ENCODE measurements at regions not wholly inside any gene's neighbourhood (a gene's known extent, or its start where the extent isn't known, plus 50 kb on each side); places are given as distances from the start of the nearest gene placed in this dataset.

- Mint-ChIP-seq H3K9me3 (peaks cover 0 to 3% (median 0%) of the 10 kb centered on the region in 3 donors), H3K4me1 (no peaks in the 10 kb centered on the region), H3K4me3 (no peak overlapping the region), H3K36me3 (no peaks in the 10 kb centered on the region), H3K27me3 (peaks cover 18% of the 10 kb centered on the region), H3K27ac (no peak overlapping the region)
Observed at GRCh38 chr16:9205661-9206060, 114.2 kb downstream of the HAPSTR1 start.

- no peak overlapping the region for H3K27ac Mint-ChIP-seq
- H3K36me3 Mint-ChIP-seq = no peaks in the 10 kb centered on the region
- H3K27me3 Mint-ChIP-seq = peaks cover 18% of the 10 kb centered on the region
- H3K9me3 Mint-ChIP-seq = peaks cover 0 to 3% (median 0%) of the 10 kb centered on the region in 3 donors
- no peak overlapping the region for H3K4me3 Mint-ChIP-seq
- no peaks in the 10 kb centered on the region for H3K4me1 Mint-ChIP-seq
Observed at GRCh38 chr16:9206156-9206555, 114.7 kb downstream of the HAPSTR1 start.

GRCh38 chr16:9212621-9213020 lies 121.2 kb downstream of the HAPSTR1 start:
- Mint-ChIP-seq H3K4me3 (peak overlapping the region in 1 of 4 donors; percentile 14), H3K27ac (no peak overlapping the region), H3K4me1 (peaks cover 0 to 1% (median 0%) of the 10 kb centered on the region in 3 donors), H3K27me3 (peaks cover 12% of the 10 kb centered on the region), H3K9me3 (peaks cover 0 to 2% (median 0%) of the 10 kb centered on the region in 3 donors), H3K36me3 (peaks cover 1% of the 10 kb centered on the region)

GRCh38 chr16:9219813-9220212 lies 128.4 kb downstream of the HAPSTR1 start:
- Mint-ChIP-seq H3K9me3 (no peaks in the 10 kb centered on the region), H3K27me3 (peaks cover 2% of the 10 kb centered on the region), H3K4me3 (no peak overlapping the region), H3K4me1 (peaks cover 0 to 1% (median 0%) of the 10 kb centered on the region in 3 donors), H3K27ac (no peak overlapping the region), H3K36me3 (no peaks in the 10 kb centered on the region)

- Mint-ChIP-seq H3K36me3 (peaks cover 4% of the 10 kb centered on the region), H3K4me1 (peaks cover 0 to 1% (median 0%) of the 10 kb centered on the region in 3 donors), H3K27ac (no peak overlapping the region), H3K9me3 (no peaks in the 10 kb centered on the region), H3K4me3 (peak overlapping the region in 1 of 4 donors; percentile 82), H3K27me3 (peaks cover 8% of the 10 kb centered on the region)
Observed at GRCh38 chr16:9225527-9226316, 134.3 kb downstream of the HAPSTR1 start.

- H3K4me3 Mint-ChIP-seq = peak overlapping the region in 1 of 4 donors; percentile 76
- H3K4me1 Mint-ChIP-seq = no peaks in the 10 kb centered on the region
- no peaks in the 10 kb centered on the region for H3K9me3 Mint-ChIP-seq
- peaks cover 4% of the 10 kb centered on the region for H3K36me3 Mint-ChIP-seq
- H3K27ac Mint-ChIP-seq = no peak overlapping the region
- H3K27me3 Mint-ChIP-seq = peaks cover 11% of the 10 kb centered on the region
Observed at GRCh38 chr16:9226924-9227323, 135.5 kb downstream of the HAPSTR1 start.

- Mint-ChIP-seq H3K4me1 (no peaks in the 10 kb centered on the region), H3K27ac (no peak overlapping the region), H3K9me3 (no peaks in the 10 kb centered on the region)
Observed at GRCh38 chr16:9231039-9231438, 139.6 kb downstream of the HAPSTR1 start.

GRCh38 chr16:9232102-9232770 lies 140.8 kb downstream of the HAPSTR1 start:
- Mint-ChIP-seq H3K9me3 (no peaks in the 10 kb centered on the region), H3K4me3 (no peak overlapping the region), H3K4me1 (no peaks in the 10 kb centered on the region), H3K36me3 (peaks cover 2% of the 10 kb centered on the region), H3K27me3 (peaks cover 15% of the 10 kb centered on the region), H3K27ac (no peak overlapping the region)

More at GRCh38 chr16:9231039-9231438, 139.6 kb downstream of the HAPSTR1 start:
- peaks cover 2% of the 10 kb centered on the region for H3K36me3 Mint-ChIP-seq
- H3K27me3 Mint-ChIP-seq = peaks cover 16% of the 10 kb centered on the region
- H3K4me3 Mint-ChIP-seq = no peak overlapping the region

GRCh38 chr16:9235867-9236266 lies 144.4 kb downstream of the HAPSTR1 start:
- H3K4me3 Mint-ChIP-seq = no peak overlapping the region
- no peaks in the 10 kb centered on the region for H3K36me3 Mint-ChIP-seq
- H3K27me3 Mint-ChIP-seq = peaks cover 10% of the 10 kb centered on the region
- no peak overlapping the region for H3K27ac Mint-ChIP-seq
- peaks cover 2 to 5% (median 3%) of the 10 kb centered on the region in 3 donors for H3K9me3 Mint-ChIP-seq
- no peaks in the 10 kb centered on the region for H3K4me1 Mint-ChIP-seq

GRCh38 chr16:9236319-9236718 lies 144.9 kb downstream of the HAPSTR1 start:
- Mint-ChIP-seq H3K36me3 (no peaks in the 10 kb centered on the region), H3K27ac (no peak overlapping the region), H3K27me3 (peaks cover 7% of the 10 kb centered on the region), H3K9me3 (peaks cover 2 to 5% (median 3%) of the 10 kb centered on the region in 3 donors), H3K4me1 (no peaks in the 10 kb centered on the region), H3K4me3 (no peak overlapping the region)

- Mint-ChIP-seq H3K27me3 (peaks cover 7% of the 10 kb centered on the region), H3K36me3 (no peaks in the 10 kb centered on the region), H3K4me1 (no peaks in the 10 kb centered on the region), H3K27ac (no peak overlapping the region), H3K4me3 (no peak overlapping the region), H3K9me3 (peaks cover 2 to 5% (median 5%) of the 10 kb centered on the region in 3 donors)
Observed at GRCh38 chr16:9238346-9238745, 146.9 kb downstream of the HAPSTR1 start.

- H3K4me1 Mint-ChIP-seq = no peaks in the 10 kb centered on the region
- no peak overlapping the region for H3K4me3 Mint-ChIP-seq
- H3K27ac Mint-ChIP-seq = no peak overlapping the region
- H3K9me3 Mint-ChIP-seq = peaks cover 2 to 5% (median 5%) of the 10 kb centered on the region in 3 donors
- no peaks in the 10 kb centered on the region for H3K36me3 Mint-ChIP-seq
- H3K27me3 Mint-ChIP-seq = peaks cover 2% of the 10 kb centered on the region
Observed at GRCh38 chr16:9241177-9241576, 149.7 kb downstream of the HAPSTR1 start.

- H3K36me3 Mint-ChIP-seq = no peaks in the 10 kb centered on the region
- H3K27me3 Mint-ChIP-seq = peaks cover 3% of the 10 kb centered on the region
- H3K9me3 Mint-ChIP-seq = no peaks in the 10 kb centered on the region
- H3K4me3 Mint-ChIP-seq = no peak overlapping the region
- H3K4me1 Mint-ChIP-seq = no peaks in the 10 kb centered on the region
- H3K27ac Mint-ChIP-seq = no peak overlapping the region
Observed at GRCh38 chr16:9248162-9248561, 156.7 kb downstream of the HAPSTR1 start.

GRCh38 chr16:9249534-9249933 lies 158.1 kb downstream of the HAPSTR1 start:
- Mint-ChIP-seq H3K27me3 (peaks cover 14% of the 10 kb centered on the region), H3K36me3 (no peaks in the 10 kb centered on the region), H3K9me3 (peaks cover 0 to 2% (median 0%) of the 10 kb centered on the region in 3 donors), H3K4me1 (no peaks in the 10 kb centered on the region), H3K27ac (no peak overlapping the region), H3K4me3 (no peak overlapping the region)

- Mint-ChIP-seq H3K9me3 (peaks cover 0 to 8% (median 1%) of the 10 kb centered on the region in 3 donors), H3K27ac (no peak overlapping the region), H3K36me3 (no peaks in the 10 kb centered on the region), H3K4me1 (no peaks in the 10 kb centered on the region), H3K4me3 (no peak overlapping the region), H3K27me3 (peaks cover 18% of the 10 kb centered on the region)
Observed at GRCh38 chr16:9251026-9251425, 159.6 kb downstream of the HAPSTR1 start.
